CD4-positive, alpha-beta T cell (primary cell): ENCODE measurements at regions not wholly inside any gene's neighbourhood (a gene's known extent, or its start where the extent isn't known, plus 50 kb on each side); places are given as distances from the start of the nearest gene placed in this dataset.

ENCODE experiments used
- ATAC-seq: fragments of 200-7000 bp; cut with Tn5 transposase; one replicate; pipeline ENCODE4 v1.10.0; 2022; ENCODE audit warnings: mild to moderate bottlenecking; ENCODE audit not compliant: poor library complexity
- CTCF ChIA-PET: fragments of 350-600 bp; sonication (Branson Sonifier 250); formaldehyde crosslinking; loops from one replicate; lab custom pipeline; 2021; ENCODE audit warnings: antibody characterized with exemption, inconsistent platforms; lab: Charles Lee
- POLR2A ChIA-PET: fragments of 350-600 bp; sonication (Branson Sonifier 250); formaldehyde crosslinking; loops from one replicate; lab custom pipeline; 2021; ENCODE audit warnings: antibody characterized with exemption, inconsistent platforms; lab: Charles Lee
- DNase-seq, 14 experiments: peaks; one replicate each; pipeline ENCODE4 v3.0.0-alpha.2; 2013 to 2020; ENCODE audit warnings: mixed read lengths in 2 of 14
- H3K27ac ChIP-seq, 2 donors: one replicate each; pipeline versions ENCODE4 v1.5.1 to v1.7.0; 2013; ENCODE audit warnings: low read length in 2 of 2, low read depth in 1 of 2, mild to moderate bottlenecking in 1 of 2
- H3K27me3 ChIP-seq, 2 experiments: 1 replicate in 1 of 2; 2 replicates in 1 of 2; pipeline versions ENCODE4 v1.6.1 to v1.7.0; 2013; ENCODE audit warnings: low read length in 2 of 2, control low read depth in 1 of 2, mild to moderate bottlenecking in 1 of 2, moderate library complexity in 1 of 2; ENCODE audit not compliant: insufficient read depth in 2 of 2, control insufficient read depth in 1 of 2
- H3K36me3 ChIP-seq: one replicate; pipeline ENCODE4 v1.6.1; 2013; ENCODE audit warnings: low read length, control low read depth; ENCODE audit not compliant: insufficient read depth
- H3K4me1 ChIP-seq: one replicate; pipeline ENCODE4 v1.6.1; 2013; ENCODE audit warnings: low read length, control low read depth; ENCODE audit not compliant: insufficient read depth
- H3K4me3 ChIP-seq: one replicate; pipeline ENCODE4 v1.5.1; 2013; ENCODE audit warnings: mild to moderate bottlenecking, low read length, moderate library complexity
- H3K9me3 ChIP-seq, 2 experiments: 1 replicate in 1 of 2; 2 replicates in 1 of 2; pipeline versions ENCODE4 v1.6.1 to v1.7.0; 2013; ENCODE audit warnings: low read length in 2 of 2, mild to moderate bottlenecking in 2 of 2, control low read depth in 1 of 2, moderate library complexity in 1 of 2; ENCODE audit not compliant: control insufficient read depth in 1 of 2, insufficient read depth in 1 of 2
- H3K27ac Mint-ChIP-seq: one replicate; pipeline ENCODE4 v1.8.0; 2020; ENCODE audit warnings: mixed read lengths
- H3K27me3 Mint-ChIP-seq: one replicate; pipeline ENCODE4 v1.8.0; 2021; ENCODE audit warnings: mixed read lengths
- H3K36me3 Mint-ChIP-seq: one replicate; pipeline ENCODE4 v1.8.0; 2021; ENCODE audit warnings: low read depth, mixed read lengths
- H3K4me1 Mint-ChIP-seq: one replicate; pipeline ENCODE4 v1.8.0; 2021; ENCODE audit warnings: low read depth, mixed read lengths
- H3K4me3 Mint-ChIP-seq: one replicate; pipeline ENCODE4 v1.8.0; 2020; ENCODE audit warnings: mild to moderate bottlenecking, mixed read lengths
- H3K9me3 Mint-ChIP-seq: one replicate; pipeline ENCODE4 v1.8.0; 2020; ENCODE audit warnings: mixed read lengths
- CTCF ChIP-seq: fragments of 200-600 bp; IDR thresholded peaks from one replicate; pipeline ENCODE4 v1.8.0; 2022; ENCODE audit warnings: antibody characterized with exemption, mild to moderate bottlenecking
- intact Hi-C, 2 experiments: fragments of 100-400 bp; cut with DNase I in 1 of 2; cut with micrococcal nuclease in 1 of 2; formaldehyde crosslinking; loops; one replicate each; pipeline versions ENCODE4 v1.15.1 to v1.9.0; 2023 to 2025; cut with DNase I, micrococcal nuclease

GRCh38 chr9:111192650-111193049 lies 137.4 kb downstream of the OR2K2 start:
- no peak overlapping the region for H3K27ac Mint-ChIP-seq
- H3K27me3 ChIP-seq: peaks cover 0 to 2% of the 10 kb centered on the region in 2 experiments
- H3K9me3 Mint-ChIP-seq: no peaks in the 10 kb centered on the region
- no peak for ATAC-seq
- H3K4me1 ChIP-seq: no peaks in the 10 kb centered on the region
- H3K27ac ChIP-seq: no peak overlapping the region
- H3K4me3 Mint-ChIP-seq: no peak overlapping the region
- H3K4me1 Mint-ChIP-seq: no peaks in the 10 kb centered on the region
- H3K4me3 ChIP-seq: no peak overlapping the region
- POLR2A ChIA-PET: no interaction called here
- peaks cover 11% of the 10 kb centered on the region for H3K27me3 Mint-ChIP-seq
- TF ChIP-seq CTCF: no peak
- H3K36me3 ChIP-seq: no peaks in the 10 kb centered on the region
- no peaks in the 10 kb centered on the region for H3K9me3 ChIP-seq
- intact Hi-C loops: no loop called here
- CTCF ChIA-PET: no interaction called here
- no peak for DNase-seq
- H3K36me3 Mint-ChIP-seq: no peaks in the 10 kb centered on the region

DNA sequence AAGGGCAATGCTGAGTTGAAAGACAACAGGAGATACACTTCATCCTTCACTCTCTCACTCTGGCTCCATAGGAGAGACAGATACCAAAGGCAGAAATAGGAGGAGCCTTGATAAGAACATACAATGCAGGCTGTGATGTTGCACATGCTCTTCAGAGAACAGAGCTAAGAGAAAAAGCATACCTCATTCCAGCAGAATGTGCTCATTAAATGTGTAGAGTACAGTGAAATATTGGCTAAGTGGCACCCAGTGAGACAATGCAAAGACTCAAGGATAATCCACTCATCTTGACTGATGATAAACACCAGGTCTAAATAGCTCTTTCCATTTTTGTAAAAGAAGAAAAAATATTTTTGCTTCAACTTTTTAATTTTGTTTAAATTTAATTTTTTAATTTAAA lies 139.7 kb downstream of the OR2K2 start:
- H3K4me3 Mint-ChIP-seq: no peak overlapping the region
- H3K27ac Mint-ChIP-seq: no peak overlapping the region
- intact Hi-C loops: no loop called here
- Histone ChIP-seq H3K4me1 (no peaks in the 10 kb centered on the region), H3K36me3 (no peaks in the 10 kb centered on the region), H3K27ac (no peak overlapping the region), H3K9me3 (no peaks in the 10 kb centered on the region), H3K27me3 (no peaks in the 10 kb centered on the region), H3K4me3 (no peak overlapping the region)
- no peaks in the 10 kb centered on the region for H3K36me3 Mint-ChIP-seq
- DNase-seq (no peak), ATAC-seq (no peak)
- ChIA-PET POLR2A (no interaction called here), CTCF (no interaction called here)
- no peaks in the 10 kb centered on the region for H3K9me3 Mint-ChIP-seq
- H3K4me1 Mint-ChIP-seq: no peaks in the 10 kb centered on the region
- TF ChIP-seq CTCF: no peak
- peaks cover 5% of the 10 kb centered on the region for H3K27me3 Mint-ChIP-seq

GRCh38 chr9:111187376-111187775 lies 142.6 kb downstream of the OR2K2 start:
- Mint-ChIP-seq H3K27ac (no peak overlapping the region), H3K9me3 (no peaks in the 10 kb centered on the region), H3K4me3 (no peak overlapping the region), H3K36me3 (no peaks in the 10 kb centered on the region), H3K27me3 (no peaks in the 10 kb centered on the region), H3K4me1 (no peaks in the 10 kb centered on the region)
- ChIA-PET POLR2A (no interaction called here), CTCF (no interaction called here)
- ATAC-seq (no peak), DNase-seq (no peak)
- no peaks in the 10 kb centered on the region for H3K4me1 ChIP-seq
- no peak overlapping the region for H3K27ac ChIP-seq
- no peak for TF ChIP-seq CTCF
- no peaks in the 10 kb centered on the region for H3K27me3 ChIP-seq
- no peaks in the 10 kb centered on the region for H3K36me3 ChIP-seq
- no peak overlapping the region for H3K4me3 ChIP-seq
- no peaks in the 10 kb centered on the region for H3K9me3 ChIP-seq
- intact Hi-C loops: no loop called here
